Adrenal gland (tissue), 9 donors: ENCODE measurements at regions not wholly inside any gene's neighbourhood (a gene's known extent, or its start where the extent isn't known, plus 50 kb on each side); places are given as distances from the start of the nearest gene placed in this dataset.

Source experiments
- DNase-seq, 7 donors: peaks; one replicate each; pipeline ENCODE4 v3.0.0-alpha.2; 2019 to 2020
- H3K27ac ChIP-seq, 5 donors: fragments of 200-600 bp; sonication (generic) in 4 of 5; 1 replicate in 3 of 5; 2 replicates in 2 of 5; pipeline versions ENCODE4 v1.5.1 to v1.8.0; 2016 to 2020; ENCODE audit warnings: mild to moderate bottlenecking in 1 of 5
- H3K27me3 ChIP-seq: fragments of 200-600 bp; 2 replicates; pipeline ENCODE4 v1.8.0; 2021
- H3K36me3 ChIP-seq, 2 donors: fragments of 200-600 bp; replicated peaks in 1 of 2; 1 replicate in 1 of 2; 2 replicates in 1 of 2; pipeline versions ENCODE4 v1.5.1 to v1.8.0; 2018 to 2022
- H3K4me1 ChIP-seq, 2 donors: fragments of 200-600 bp; replicated peaks in 1 of 2; 1 replicate in 1 of 2; 2 replicates in 1 of 2; pipeline versions ENCODE4 v1.5.1 to v1.8.0; 2018 to 2021
- H3K4me3 ChIP-seq, 4 donors: fragments of 200-600 bp; sonication (generic) in 3 of 4; one replicate each; pipeline ENCODE4 v1.5.1; 2016 to 2018
- H3K9me3 ChIP-seq, 3 donors: fragments of 200-600 bp; sonication (generic) in 1 of 3; replicated peaks in 1 of 3; 1 replicate in 2 of 3; 2 replicates in 1 of 3; pipeline versions ENCODE4 v1.5.1 to v1.8.0; 2016 to 2021
- POLR2A ChIP-seq, 2 donors: fragments of 450-650 bp; IDR thresholded peaks; one replicate each; pipeline ENCODE4 v1.6.1; 2017; ENCODE audit warnings: antibody characterized with exemption in 2 of 2, mild to moderate bottlenecking in 2 of 2, moderate library complexity in 1 of 2
- WGBS, 4 donors: extraction: QIAGEN DNeasy Blood & Tissue Kit in 2 of 4; methylation state at CpG; one replicate each; pipeline versions ENCODE4 v1.1.5 to v1.1.7; 2013 to 2017; 5-methylcytosine and 5-hydroxymethylcytosine counted together
- intact Hi-C, 2 donors: fragments of 100-400 bp; cut with DNase I; formaldehyde crosslinking; loops; one replicate each; pipeline versions ENCODE4 v1.14.1 to v1.15.0; 2022 to 2023
- TF ChIP-seq, protein P1 (sequence below), 6 experiments: fragments of 450-650 bp in 4 of 6; fragments of 200-600 bp in 2 of 6; sonication (generic) in 1 of 6; IDR thresholded peaks; 1 replicate in 5 of 6; 2 replicates in 1 of 6; pipeline versions ENCODE4 v1.5.1 to v1.8.0; 2016 to 2021; ENCODE audit warnings: antibody characterized with exemption in 6 of 6, mild to moderate bottlenecking in 2 of 6, moderate library complexity in 1 of 6
- donor health status: healthy with polysubstance abuse.
- donor health status: Bipolar disorder and iron deficiency.
- donor health status: DM: yes; HTN: yes; CAD: no.
- donor health status: DM: no; HTN: no; CAD: no.
- donor health status: DM: no; HTN: no; CAD: no.

DNA sequence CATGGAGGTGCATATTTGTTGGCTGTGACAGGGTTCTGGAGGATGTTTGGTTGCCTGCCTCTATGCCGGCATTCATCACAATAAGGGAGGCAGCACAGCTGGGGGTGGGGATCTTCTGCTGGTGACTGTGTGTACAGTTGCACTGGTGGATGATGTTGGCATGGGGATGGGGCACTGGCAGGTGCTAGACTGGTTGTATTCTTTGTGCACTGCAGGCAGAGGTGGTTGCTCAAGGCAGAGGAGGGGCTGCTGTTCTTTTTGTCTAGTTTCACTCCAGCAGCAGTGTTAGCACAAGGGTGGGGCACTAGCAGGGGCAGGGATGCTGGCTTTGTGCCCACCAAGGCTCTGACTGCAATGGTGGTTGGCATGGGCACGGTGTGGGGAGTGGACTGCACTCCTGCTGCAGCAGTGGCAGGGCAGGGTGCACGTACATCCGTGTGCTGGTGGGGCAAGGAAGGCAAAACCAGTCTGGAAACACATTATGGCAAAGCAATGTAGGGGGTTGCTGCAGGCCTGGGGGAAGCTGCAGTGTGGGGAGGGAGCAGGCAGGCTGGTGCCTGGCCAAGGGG, 69.3 kb downstream of the ISOC1 start:
- H3K27ac ChIP-seq, result no peak overlapping the region
- WGBS, 4 donors, result 92 to 100% (median 94%) methylated on average over 2 to 4 of the region's 4 CpGs
- no peaks in the 10 kb centered on the region for H3K4me1 ChIP-seq
- DNase-seq, result no peak
- no peaks in the 10 kb centered on the region for H3K27me3 ChIP-seq
- no peak overlapping the region for H3K4me3 ChIP-seq
- H3K9me3 ChIP-seq, result no peaks in the 10 kb centered on the region
- TF ChIP-seq, protein P1, sequence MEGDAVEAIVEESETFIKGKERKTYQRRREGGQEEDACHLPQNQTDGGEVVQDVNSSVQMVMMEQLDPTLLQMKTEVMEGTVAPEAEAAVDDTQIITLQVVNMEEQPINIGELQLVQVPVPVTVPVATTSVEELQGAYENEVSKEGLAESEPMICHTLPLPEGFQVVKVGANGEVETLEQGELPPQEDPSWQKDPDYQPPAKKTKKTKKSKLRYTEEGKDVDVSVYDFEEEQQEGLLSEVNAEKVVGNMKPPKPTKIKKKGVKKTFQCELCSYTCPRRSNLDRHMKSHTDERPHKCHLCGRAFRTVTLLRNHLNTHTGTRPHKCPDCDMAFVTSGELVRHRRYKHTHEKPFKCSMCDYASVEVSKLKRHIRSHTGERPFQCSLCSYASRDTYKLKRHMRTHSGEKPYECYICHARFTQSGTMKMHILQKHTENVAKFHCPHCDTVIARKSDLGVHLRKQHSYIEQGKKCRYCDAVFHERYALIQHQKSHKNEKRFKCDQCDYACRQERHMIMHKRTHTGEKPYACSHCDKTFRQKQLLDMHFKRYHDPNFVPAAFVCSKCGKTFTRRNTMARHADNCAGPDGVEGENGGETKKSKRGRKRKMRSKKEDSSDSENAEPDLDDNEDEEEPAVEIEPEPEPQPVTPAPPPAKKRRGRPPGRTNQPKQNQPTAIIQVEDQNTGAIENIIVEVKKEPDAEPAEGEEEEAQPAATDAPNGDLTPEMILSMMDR (IDR thresholded peaks at IDR 0.05), result no peak
- TF ChIP-seq POLR2A (IDR thresholded peaks at IDR 0.05), result no peak
- no peaks in the 10 kb centered on the region for H3K36me3 ChIP-seq
- intact Hi-C loops, result no loop called here

GRCh38 chr5:129170050-129170449, 75.5 kb downstream of the ISOC1 start:
- Histone ChIP-seq H3K36me3 (no peaks in the 10 kb centered on the region), H3K27ac (no peak overlapping the region), H3K4me3 (no peak overlapping the region), H3K9me3 (no peaks in the 10 kb centered on the region), H3K27me3 (no peaks in the 10 kb centered on the region), H3K4me1 (no peaks in the 10 kb centered on the region)
- no peak for TF ChIP-seq POLR2A (IDR thresholded peaks at IDR 0.05)
- TF ChIP-seq, protein P1 (IDR thresholded peaks at IDR 0.05), result no peak
- WGBS, 4 donors, result 36 to 77% (median 54%) methylated on average over 1 of the region's 1 CpG
- intact Hi-C loops, result loop anchor here in 1 of 2 donors (10.0 kb wide), 1 partner anchor 595 kb away; no protein-coding TSS in a partner anchor
- no peak for DNase-seq

DNA sequence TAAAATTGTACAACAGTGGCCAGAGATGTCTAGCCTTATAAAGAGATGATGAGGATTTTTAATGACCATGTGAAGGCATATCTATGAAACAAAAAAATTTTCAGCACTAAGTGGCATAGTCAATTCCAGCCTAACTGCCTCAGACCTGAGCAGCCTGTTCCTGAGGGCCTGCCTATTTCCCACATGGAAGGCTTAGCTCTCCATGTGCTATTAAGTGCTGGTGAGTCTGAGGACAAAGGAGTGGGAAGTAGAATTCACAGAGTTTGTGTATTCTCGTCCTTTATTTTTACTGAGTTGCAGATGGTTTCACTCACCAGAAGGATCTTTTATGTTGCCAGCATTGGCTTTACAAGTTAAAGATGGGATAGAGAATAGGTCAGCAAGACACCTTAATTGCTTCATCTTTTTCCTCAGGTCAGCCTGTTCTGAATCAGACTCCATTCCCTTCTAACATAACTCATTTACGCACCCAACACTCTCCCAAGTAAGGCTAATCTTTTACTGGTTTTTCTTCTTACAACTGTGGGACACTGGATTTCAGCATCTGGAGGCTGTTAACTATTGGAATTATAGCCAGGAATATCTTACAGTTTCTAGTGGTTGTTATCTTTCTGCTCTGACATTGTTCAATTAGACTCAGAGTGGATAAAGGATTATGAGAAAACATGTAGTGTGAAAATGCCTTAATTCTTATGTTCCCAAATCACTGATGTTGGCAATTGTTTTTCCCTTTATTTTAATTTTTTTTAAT, 76.8 kb downstream of the ISOC1 start:
- H3K4me3 ChIP-seq, result no peak overlapping the region
- H3K9me3 ChIP-seq, result no peaks in the 10 kb centered on the region
- WGBS, 4 donors, result 75 to 83% (median 80%) methylated on average over 2 of the region's 2 CpGs

DNA sequence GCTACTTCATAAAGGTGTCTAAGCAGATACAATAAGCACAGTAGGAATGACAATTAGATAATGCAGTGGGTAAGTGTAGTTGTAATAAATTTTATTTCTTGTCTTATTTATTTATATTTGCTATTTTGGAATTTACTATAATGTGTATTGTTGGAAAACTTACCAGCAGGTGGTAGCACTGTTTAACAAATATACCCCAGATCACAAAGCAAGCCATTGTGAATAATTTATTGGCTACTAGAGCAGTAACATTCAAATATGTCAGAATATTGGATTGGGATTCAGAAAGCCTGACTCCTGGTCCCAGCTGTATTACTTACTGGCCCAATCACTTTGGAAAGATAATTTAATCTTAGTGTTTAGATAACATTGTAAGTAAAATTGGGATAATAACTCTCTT, 78.0 kb downstream of the ISOC1 start:
- no peaks in the 10 kb centered on the region for H3K27me3 ChIP-seq
- no peak for DNase-seq
- no peaks in the 10 kb centered on the region for H3K9me3 ChIP-seq
- no peak overlapping the region for H3K27ac ChIP-seq
- intact Hi-C loops, result loop anchor here in 1 of 2 donors (10.0 kb wide), 1 partner anchor 592 kb away; no protein-coding TSS in a partner anchor
- no peaks in the 10 kb centered on the region for H3K4me1 ChIP-seq
- TF ChIP-seq, protein P1 (IDR thresholded peaks at IDR 0.05), result peak in 5 of 6 experiments; percentile 24 to 56 (median 31)
- TF ChIP-seq POLR2A (IDR thresholded peaks at IDR 0.05), result no peak
- H3K4me3 ChIP-seq, result no peak overlapping the region
- H3K36me3 ChIP-seq, result no peaks in the 10 kb centered on the region

More for the DNA sequence above, 76.8 kb downstream of the ISOC1 start:
- H3K27ac ChIP-seq, result no peak overlapping the region
- DNase-seq, result no peak
- H3K27me3 ChIP-seq, result no peaks in the 10 kb centered on the region
- no peaks in the 10 kb centered on the region for H3K36me3 ChIP-seq
- TF ChIP-seq POLR2A (IDR thresholded peaks at IDR 0.05), result no peak
- no peaks in the 10 kb centered on the region for H3K4me1 ChIP-seq
- intact Hi-C loops, result loop anchor here in 1 of 2 donors (10.0 kb wide), 1 partner anchor 593 kb away; no protein-coding TSS in a partner anchor
